ENCODE measurements at regions not wholly inside any gene's neighbourhood (a gene's known extent, or its start where the extent isn't known, plus 50 kb on each side); places are given as distances from the start of the nearest gene placed in this dataset.
"Not testable (repeated sequence)": the region's sequence is repeated elsewhere in the genome, so short reads cannot be mapped to it uniquely, and the experiment has no call there.

DNA sequence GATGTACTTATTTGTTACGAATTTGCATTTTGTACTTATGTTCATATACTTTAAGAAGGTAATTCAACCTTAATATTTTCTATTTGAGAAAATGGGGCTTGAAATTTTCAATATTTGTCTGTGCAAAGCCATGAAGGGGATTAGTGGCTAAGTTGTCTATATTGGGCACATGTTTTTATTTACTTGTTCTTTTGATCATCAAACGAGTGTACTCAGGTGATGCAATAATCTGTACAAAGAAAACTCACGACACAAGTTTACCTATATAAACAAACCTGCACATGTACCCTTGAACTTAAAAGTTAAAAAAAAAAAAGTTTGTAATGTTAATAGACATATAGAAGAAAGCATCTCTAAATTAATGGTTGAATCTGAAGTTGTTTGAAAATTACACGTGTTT lies 658.9 kb upstream of the SYT4 start:
- no peak for DNase-seq (ENCODE audit: extremely low read depth in 1 of 2, low read depth in 1 of 2)

DNA sequence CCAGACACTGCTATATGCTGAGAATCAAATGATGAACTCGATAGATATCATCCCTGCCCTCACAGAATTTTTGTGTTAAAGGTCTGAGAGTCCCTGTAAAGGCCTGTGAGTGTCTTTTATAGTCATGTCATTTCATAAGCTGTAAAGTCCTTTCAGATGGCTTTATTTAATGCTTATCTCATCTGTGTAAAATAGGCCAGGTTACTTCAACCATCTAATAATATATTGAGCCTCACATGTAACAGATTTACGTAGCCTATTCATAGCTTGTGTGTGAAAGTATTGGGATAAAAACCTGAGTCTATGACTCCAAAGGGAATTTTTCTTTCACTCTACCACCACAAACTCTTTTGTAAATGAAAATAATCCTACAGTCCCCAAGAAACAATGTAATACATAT lies 672.0 kb upstream of the SYT4 start:
- DNase-seq (ENCODE audit: extremely low read depth in 1 of 2, low read depth in 1 of 2), result no peak

- no peak for DNase-seq (ENCODE audit: extremely low read depth in 1 of 2, low read depth in 1 of 2)
Measured at GRCh38 chr18:43950062-43950461, 672.8 kb upstream of the SYT4 start.

DNA sequence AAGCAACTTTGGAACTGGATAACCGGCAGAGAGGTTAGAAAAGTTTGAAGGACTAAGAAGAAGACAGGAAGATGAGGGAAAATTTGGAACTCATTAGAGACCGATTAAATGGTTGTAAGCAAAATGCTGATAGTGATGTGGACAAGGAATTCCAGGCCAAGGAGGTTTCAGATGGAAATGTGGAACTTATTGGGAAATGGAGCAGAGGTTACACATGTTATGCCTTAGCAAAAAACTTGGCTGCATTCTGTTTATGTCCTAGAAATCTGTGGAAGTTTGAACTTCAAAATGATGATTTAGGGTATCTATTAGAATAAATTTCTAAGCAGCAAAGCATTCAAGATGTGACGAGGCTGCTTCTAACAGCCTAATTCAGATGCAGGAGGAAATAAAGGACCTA lies 675.1 kb upstream of the SYT4 start:
- no peak for DNase-seq (ENCODE audit: extremely low read depth in 1 of 2, low read depth in 1 of 2)

DNA sequence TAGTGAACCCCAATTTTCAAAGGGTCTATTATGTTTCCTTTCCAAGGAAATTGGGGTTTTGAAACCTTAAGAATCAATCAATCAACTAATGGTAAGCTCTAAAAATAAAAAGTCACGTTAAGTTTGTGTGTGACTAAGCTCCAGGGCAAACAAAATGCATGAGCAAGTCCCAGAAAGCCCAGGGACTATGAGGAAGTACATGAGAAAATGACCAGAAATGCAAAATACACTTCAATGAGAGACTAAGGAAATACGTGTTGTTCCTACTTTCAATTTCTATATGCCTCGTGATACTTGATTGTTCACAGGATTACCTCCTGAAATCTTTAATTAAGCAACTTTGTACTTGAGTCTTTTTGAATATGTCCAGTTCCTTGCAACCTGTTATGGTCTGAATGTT lies 684.4 kb upstream of the SYT4 start:
- no peak for DNase-seq (ENCODE audit: extremely low read depth in 1 of 2, low read depth in 1 of 2)

- DNase-seq (ENCODE audit: extremely low read depth in 1 of 2, low read depth in 1 of 2), result no peak
Measured at GRCh38 chr18:43964666-43965065, 687.4 kb upstream of the SYT4 start.

DNA sequence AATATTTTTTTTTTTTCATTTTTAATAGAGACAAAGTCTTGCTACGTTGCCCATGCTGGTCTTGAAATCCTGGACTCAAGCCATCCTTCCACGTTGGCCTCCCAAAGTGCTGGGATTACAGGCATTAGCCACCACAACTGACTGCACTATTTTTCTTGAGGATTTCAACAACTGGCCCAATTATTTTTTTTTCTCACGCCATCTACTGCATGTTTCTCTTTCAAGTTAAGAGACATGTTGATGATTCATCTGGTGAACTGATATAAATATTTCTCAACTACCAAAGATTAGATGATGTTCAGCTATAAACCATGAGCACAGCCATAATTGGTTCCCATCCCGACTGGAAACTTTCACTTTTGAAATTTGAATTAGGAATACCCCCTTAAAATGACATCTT lies 688.4 kb upstream of the SYT4 start:
- DNase-seq (ENCODE audit: extremely low read depth in 1 of 2, low read depth in 1 of 2), result no peak

GRCh38 chr18:43970656-43971055 lies 693.4 kb upstream of the SYT4 start:
- no peak for DNase-seq (ENCODE audit: extremely low read depth in 1 of 2, low read depth in 1 of 2)

DNA sequence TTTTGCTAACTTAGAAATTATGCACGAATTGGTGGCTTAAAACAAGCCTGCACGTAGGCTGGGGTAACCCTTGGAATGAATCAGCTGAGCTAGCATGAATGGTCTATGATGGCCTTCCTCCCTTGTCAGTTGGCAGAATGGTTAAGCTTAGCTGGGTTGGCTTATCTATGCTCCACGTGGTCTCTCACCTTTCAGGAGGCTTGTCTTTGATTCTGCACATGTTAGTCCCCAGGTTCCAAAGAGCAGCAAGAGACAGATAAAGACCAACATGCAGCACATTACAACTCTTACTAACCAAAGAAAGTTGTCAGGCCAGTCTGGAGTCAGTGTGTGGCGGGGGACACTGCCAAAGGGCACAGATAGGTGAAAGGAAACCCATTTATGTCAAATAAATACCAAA lies 700.9 kb upstream of the SYT4 start:
- DNase-seq (ENCODE audit: extremely low read depth in 1 of 2, low read depth in 1 of 2), result no peak

DNA sequence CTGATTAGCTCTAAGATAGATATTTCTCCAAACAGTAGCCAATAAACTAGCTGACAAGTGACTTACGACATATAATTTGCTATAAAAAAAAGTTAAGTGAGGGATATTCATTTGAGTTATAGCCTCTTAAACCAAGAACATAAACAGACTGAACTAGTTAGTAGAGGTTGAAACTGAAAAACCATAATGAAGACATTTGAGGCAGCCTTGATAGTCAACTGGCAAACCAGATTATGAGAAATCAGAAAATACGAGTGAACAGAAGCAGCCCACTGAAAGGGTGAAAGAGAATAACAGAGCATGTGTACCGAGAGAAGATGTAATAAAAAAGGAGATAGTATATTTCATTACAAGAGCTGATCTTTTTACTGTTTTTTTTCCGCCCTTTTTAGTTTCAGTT lies 698.1 kb upstream of the SETBP1 start:
- no peak for DNase-seq (ENCODE audit: extremely low read depth in 1 of 2, low read depth in 1 of 2)

GRCh38 chr18:43987061-43987460 lies 693.6 kb upstream of the SETBP1 start:
- DNase-seq (ENCODE audit: extremely low read depth in 1 of 2, low read depth in 1 of 2), result not testable (repeated sequence)

DNA sequence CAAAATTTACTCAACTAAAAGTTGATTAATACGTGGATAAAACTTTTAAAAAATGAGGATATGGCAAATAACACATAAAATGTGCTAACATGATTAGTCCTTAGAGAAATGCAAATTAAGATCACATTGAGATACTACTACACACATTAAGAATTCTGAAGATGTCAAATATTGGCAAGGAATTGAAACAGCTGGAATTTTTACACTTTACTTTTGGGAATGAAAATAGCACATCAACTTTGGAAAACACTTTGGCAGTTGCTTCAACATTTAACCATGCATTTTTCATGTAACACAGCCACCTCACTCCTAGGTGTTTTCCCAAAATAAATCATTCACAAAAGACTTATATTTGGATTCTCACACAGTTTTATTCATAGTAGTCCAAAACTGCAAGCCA lies 687.9 kb upstream of the SETBP1 start:
- DNase-seq (ENCODE audit: extremely low read depth in 1 of 2, low read depth in 1 of 2), result no peak

DNA sequence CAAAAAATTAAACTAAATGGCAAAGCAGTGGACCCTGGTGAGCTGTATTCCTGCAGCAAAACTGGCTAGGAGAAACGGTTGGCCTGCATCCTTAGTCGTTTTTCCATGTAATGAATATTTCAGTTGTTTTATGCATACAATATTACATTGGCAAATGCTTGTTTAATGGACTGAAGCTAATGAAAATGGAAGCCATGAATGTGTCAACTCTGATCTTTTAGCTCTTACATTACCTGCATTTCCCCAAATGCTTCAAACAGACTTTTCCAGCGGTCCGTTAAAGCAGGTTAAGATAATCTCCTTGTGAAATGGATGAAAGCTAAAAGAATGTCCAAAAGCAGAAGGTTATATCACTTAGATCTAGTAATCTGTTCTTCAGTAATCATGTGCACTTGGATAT lies 686.3 kb upstream of the SETBP1 start:
- no peak for DNase-seq (ENCODE audit: extremely low read depth in 1 of 2, low read depth in 1 of 2)

DNA sequence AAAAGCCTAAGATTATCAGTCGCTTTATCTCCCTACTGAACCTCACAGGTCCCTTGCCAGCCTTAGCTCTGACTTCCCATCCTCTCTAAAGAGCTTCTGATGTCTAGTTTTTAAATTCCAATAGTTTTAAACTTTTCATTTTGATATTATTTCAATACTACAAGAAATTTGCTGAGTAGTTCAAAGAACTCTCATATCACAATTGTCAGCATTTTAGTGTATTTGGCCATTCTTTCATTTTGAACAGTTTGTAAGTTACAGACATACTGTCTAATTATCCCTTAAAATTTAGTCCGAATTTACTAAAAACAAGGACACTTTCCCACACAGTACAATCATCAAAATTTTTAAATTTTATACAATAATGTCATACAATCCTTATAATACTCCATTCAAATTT lies 666.8 kb upstream of the SETBP1 start:
- no peak for DNase-seq (ENCODE audit: extremely low read depth in 1 of 2, low read depth in 1 of 2)

GRCh38 chr18:44025421-44025820 lies 655.3 kb upstream of the SETBP1 start:
- DNase-seq (ENCODE audit: extremely low read depth in 1 of 2, low read depth in 1 of 2), result no peak

- no peak for DNase-seq (ENCODE audit: extremely low read depth in 1 of 2, low read depth in 1 of 2)
Measured at GRCh38 chr18:44028109-44028508, 652.6 kb upstream of the SETBP1 start.

- DNase-seq (ENCODE audit: extremely low read depth in 1 of 2, low read depth in 1 of 2), result no peak
Measured at GRCh38 chr18:44031063-44031462, 649.6 kb upstream of the SETBP1 start.

DNA sequence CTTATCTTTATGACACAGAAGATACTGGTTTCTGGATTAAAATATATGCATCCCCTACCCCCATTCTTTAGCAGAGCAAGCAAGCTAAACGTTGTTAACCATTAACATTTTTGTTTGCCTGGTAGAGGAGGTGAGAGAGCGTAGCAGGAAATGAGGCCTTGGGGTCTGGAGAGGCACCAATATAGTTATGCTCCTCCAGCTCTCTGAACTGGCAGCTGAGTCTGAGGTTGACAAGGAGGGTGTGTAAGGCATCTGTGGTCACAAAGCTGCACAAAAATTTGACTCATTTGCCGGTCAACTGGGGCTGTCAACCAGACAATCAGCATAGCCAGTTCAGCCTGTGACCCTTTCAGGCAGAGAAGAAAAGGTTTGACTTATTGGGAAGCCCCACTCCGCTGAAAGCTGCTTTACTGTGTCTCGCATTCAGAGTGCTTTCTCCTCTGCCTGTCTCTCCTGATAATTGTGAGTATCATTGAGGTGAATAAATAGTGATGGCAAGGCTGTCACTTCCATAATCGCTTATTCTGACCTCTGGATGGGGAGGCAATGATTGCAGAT lies 647.5 kb upstream of the SETBP1 start:
- DNase-seq (ENCODE audit: extremely low read depth in 1 of 2, low read depth in 1 of 2), result no peak

GRCh38 chr18:44035554-44035953 lies 645.1 kb upstream of the SETBP1 start:
- no peak for DNase-seq (ENCODE audit: extremely low read depth in 1 of 2, low read depth in 1 of 2)

GRCh38 chr18:44036501-44036900 lies 644.2 kb upstream of the SETBP1 start:
- DNase-seq (ENCODE audit: extremely low read depth in 1 of 2, low read depth in 1 of 2), result no peak

GRCh38 chr18:44039216-44039615 lies 641.5 kb upstream of the SETBP1 start:
- DNase-seq (ENCODE audit: extremely low read depth in 1 of 2, low read depth in 1 of 2), result no peak

- no peak for DNase-seq (ENCODE audit: extremely low read depth in 1 of 2, low read depth in 1 of 2)
Measured at GRCh38 chr18:44039826-44040225, 640.9 kb upstream of the SETBP1 start.

DNA sequence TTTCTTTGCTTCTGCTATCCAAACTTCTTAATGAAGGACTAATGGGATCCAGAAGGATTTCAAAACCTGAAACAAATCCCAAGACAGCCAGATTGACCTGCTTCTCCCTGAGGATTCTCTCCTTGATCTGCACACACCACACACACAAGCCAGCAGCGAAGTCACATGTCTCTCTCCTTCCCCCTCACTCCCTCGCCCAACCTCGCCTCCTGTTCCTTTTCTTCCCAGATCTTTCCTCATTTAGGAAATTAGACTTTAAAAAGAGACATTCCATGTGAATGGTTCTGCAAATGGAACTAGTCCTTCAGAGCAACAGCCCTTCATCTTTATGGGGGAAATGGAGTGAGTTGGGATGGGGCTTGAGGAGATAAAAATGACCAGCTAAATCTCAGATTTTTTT lies 639.1 kb upstream of the SETBP1 start:
- no peak for DNase-seq (ENCODE audit: extremely low read depth in 1 of 2, low read depth in 1 of 2)

GRCh38 chr18:44041961-44042360 lies 638.7 kb upstream of the SETBP1 start:
- DNase-seq (ENCODE audit: extremely low read depth in 1 of 2, low read depth in 1 of 2), result no peak

All from activated CD8-positive, alpha-beta memory T cell treated with anti-CD3 and anti-CD28 coated beads for 1 hour (primary cell).